ENCODE measurements at regions not wholly inside any gene's neighbourhood (a gene's known extent, or its start where the extent isn't known, plus 50 kb on each side); places are given as distances from the start of the nearest gene placed in this dataset.

- no peak for DNase-seq (ENCODE audit: extremely low spot score, unreplicated experiment)
- Mint-ChIP-seq H3K9me3 (ENCODE audit: unreplicated experiment) (no peaks in the 10 kb centered on the region), H3K4me3 (ENCODE audit: unreplicated experiment) (no peak overlapping the region), H3K4me1 (ENCODE audit: unreplicated experiment) (no peaks in the 10 kb centered on the region), H3K36me3 (ENCODE audit: unreplicated experiment) (no peaks in the 10 kb centered on the region), H3K27ac (ENCODE audit: unreplicated experiment) (no peak overlapping the region), H3K27me3 (ENCODE audit: unreplicated experiment) (peaks cover 13% of the 10 kb centered on the region)
- no peak for TF ChIP-seq CTCF (IDR thresholded peaks at IDR 0.05)
These were observed 91.4 kb upstream of the CCL2 start for GRCh38 chr17:34163646-34164045.

- Mint-ChIP-seq H3K4me1 (ENCODE audit: unreplicated experiment) (no peaks in the 10 kb centered on the region), H3K36me3 (ENCODE audit: unreplicated experiment) (no peaks in the 10 kb centered on the region), H3K27me3 (ENCODE audit: unreplicated experiment) (peaks cover 10% of the 10 kb centered on the region), H3K27ac (ENCODE audit: unreplicated experiment) (no peak overlapping the region), H3K4me3 (ENCODE audit: unreplicated experiment) (no peak overlapping the region), H3K9me3 (ENCODE audit: unreplicated experiment) (no peaks in the 10 kb centered on the region)
- DNase-seq (ENCODE audit: extremely low spot score, unreplicated experiment), result no peak
- TF ChIP-seq CTCF (IDR thresholded peaks at IDR 0.05), result no peak
These were observed 90.2 kb upstream of the CCL2 start for GRCh38 chr17:34164837-34165236.

GRCh38 chr17:34166352-34166751 lies 88.7 kb upstream of the CCL2 start:
- Mint-ChIP-seq H3K27ac (ENCODE audit: unreplicated experiment) (no peak overlapping the region), H3K27me3 (ENCODE audit: unreplicated experiment) (peaks cover 10% of the 10 kb centered on the region), H3K4me1 (ENCODE audit: unreplicated experiment) (no peaks in the 10 kb centered on the region), H3K36me3 (ENCODE audit: unreplicated experiment) (no peaks in the 10 kb centered on the region), H3K4me3 (ENCODE audit: unreplicated experiment) (no peak overlapping the region), H3K9me3 (ENCODE audit: unreplicated experiment) (no peaks in the 10 kb centered on the region)
- no peak for TF ChIP-seq CTCF (IDR thresholded peaks at IDR 0.05)
- DNase-seq (ENCODE audit: extremely low spot score, unreplicated experiment), result no peak

GRCh38 chr17:34167354-34167753 lies 87.7 kb upstream of the CCL2 start:
- Mint-ChIP-seq H3K4me1 (ENCODE audit: unreplicated experiment) (no peaks in the 10 kb centered on the region), H3K27me3 (ENCODE audit: unreplicated experiment) (peaks cover 10% of the 10 kb centered on the region), H3K4me3 (ENCODE audit: unreplicated experiment) (no peak overlapping the region), H3K36me3 (ENCODE audit: unreplicated experiment) (no peaks in the 10 kb centered on the region), H3K27ac (ENCODE audit: unreplicated experiment) (no peak overlapping the region), H3K9me3 (ENCODE audit: unreplicated experiment) (peaks cover 5% of the 10 kb centered on the region)
- DNase-seq (ENCODE audit: extremely low spot score, unreplicated experiment), result no peak
- no peak for TF ChIP-seq CTCF (IDR thresholded peaks at IDR 0.05)

GRCh38 chr17:34168989-34169388 lies 86.1 kb upstream of the CCL2 start:
- H3K4me3 Mint-ChIP-seq (ENCODE audit: unreplicated experiment), result no peak overlapping the region
- no peaks in the 10 kb centered on the region for H3K36me3 Mint-ChIP-seq (ENCODE audit: unreplicated experiment)
- H3K4me1 Mint-ChIP-seq (ENCODE audit: unreplicated experiment), result no peaks in the 10 kb centered on the region
- H3K27me3 Mint-ChIP-seq (ENCODE audit: unreplicated experiment), result peaks cover 10% of the 10 kb centered on the region
- TF ChIP-seq CTCF (IDR thresholded peaks at IDR 0.05), result no peak
- H3K27ac Mint-ChIP-seq (ENCODE audit: unreplicated experiment), result no peak overlapping the region
- DNase-seq (ENCODE audit: extremely low spot score, unreplicated experiment), result no peak
- H3K9me3 Mint-ChIP-seq (ENCODE audit: unreplicated experiment), result peaks cover 6% of the 10 kb centered on the region

Data from osteocyte (in vitro differentiated cells).